ENCODE measurements at regions not wholly inside any gene's neighbourhood (a gene's known extent, or its start where the extent isn't known, plus 50 kb on each side); places are given as distances from the start of the nearest gene placed in this dataset.

GRCh38 chr1:239795304-239795703 lies 296.4 kb upstream of the FMN2 start:
- DNase-seq (ENCODE audit: low spot score): no peak

DNA sequence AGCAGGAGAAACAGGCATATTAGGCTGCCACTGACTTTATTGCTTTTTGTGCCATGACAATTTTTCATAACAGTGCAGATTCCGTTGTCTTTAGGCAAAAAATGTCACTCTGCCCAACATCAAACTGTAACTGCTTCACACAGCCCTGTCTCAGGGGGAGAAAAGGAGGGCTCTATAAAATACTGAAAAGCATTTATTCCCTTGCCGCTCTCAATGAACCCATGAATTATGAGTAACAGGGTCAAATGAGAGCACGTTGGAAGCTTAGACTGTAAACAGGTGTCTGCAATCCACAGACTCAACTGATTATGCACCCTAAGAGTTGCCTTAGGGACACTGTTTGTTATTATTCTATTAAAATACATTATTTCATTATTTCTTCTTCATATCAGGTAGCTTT lies 292.1 kb upstream of the FMN2 start:
- no peak for DNase-seq (ENCODE audit: low spot score)

DNA sequence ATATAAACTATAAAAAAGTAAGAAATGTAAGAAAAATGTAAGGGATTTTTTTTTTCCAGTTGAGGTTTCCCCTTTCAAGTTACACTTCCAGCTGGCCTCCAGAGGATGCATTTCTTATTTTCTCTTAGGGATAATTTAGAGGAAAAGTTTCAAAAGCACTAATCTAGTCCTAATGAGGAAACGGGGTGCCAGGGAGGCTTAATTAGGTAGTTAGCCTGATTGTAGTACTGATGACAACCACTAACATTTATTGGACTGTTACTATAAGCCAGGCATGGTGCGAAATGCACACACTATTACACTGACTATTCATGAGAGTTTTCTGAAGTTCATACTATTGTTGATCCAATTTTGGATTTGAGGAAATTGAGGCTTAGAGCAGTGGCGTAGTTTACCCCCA lies 290.8 kb upstream of the FMN2 start:
- DNase-seq (ENCODE audit: low spot score): no peak

- no peak for DNase-seq (ENCODE audit: low spot score)
These were observed 289.4 kb upstream of the FMN2 start for GRCh38 chr1:239802275-239802674.

GRCh38 chr1:239803781-239804180 lies 287.9 kb upstream of the FMN2 start:
- DNase-seq (ENCODE audit: low spot score): no peak

DNA sequence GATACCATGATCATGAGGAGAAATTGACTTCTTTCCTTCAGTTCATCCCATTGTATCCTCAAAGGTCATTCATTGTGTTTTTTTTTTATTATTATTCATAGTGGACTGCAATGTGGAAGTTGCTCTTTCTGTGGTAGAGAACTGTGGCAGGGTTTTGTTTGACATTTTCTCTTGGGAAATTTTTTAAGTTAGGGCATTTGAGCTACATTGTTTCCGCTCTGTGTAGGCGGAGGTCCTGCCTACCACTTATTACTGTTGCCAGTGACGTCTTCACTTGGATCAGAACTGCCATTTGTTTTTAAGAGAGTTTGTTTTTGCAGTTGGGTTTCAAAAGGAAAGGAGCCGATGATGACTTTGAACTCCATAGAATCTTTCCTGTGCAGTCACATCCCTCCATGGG lies 287.4 kb upstream of the FMN2 start:
- no peak for DNase-seq (ENCODE audit: low spot score)

DNA sequence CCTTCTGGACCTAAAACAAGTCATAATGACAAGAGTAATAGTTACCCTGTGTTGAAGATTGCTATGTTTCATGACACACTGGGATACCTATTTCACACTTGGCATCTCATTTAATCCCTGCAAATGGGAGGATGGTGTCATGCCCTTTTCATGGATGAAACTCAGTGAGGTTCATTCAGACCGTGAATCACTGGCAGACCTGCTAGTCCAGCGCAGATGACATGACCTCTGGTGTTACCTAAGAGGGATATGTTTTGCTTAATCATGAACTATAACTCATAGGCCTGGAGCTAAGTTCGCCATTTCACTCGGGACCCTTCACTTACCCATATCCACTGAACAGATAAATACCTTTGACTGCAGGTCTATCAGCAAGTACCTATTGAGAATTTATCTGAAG lies 286.6 kb upstream of the FMN2 start:
- no peak for DNase-seq (ENCODE audit: low spot score)

DNA sequence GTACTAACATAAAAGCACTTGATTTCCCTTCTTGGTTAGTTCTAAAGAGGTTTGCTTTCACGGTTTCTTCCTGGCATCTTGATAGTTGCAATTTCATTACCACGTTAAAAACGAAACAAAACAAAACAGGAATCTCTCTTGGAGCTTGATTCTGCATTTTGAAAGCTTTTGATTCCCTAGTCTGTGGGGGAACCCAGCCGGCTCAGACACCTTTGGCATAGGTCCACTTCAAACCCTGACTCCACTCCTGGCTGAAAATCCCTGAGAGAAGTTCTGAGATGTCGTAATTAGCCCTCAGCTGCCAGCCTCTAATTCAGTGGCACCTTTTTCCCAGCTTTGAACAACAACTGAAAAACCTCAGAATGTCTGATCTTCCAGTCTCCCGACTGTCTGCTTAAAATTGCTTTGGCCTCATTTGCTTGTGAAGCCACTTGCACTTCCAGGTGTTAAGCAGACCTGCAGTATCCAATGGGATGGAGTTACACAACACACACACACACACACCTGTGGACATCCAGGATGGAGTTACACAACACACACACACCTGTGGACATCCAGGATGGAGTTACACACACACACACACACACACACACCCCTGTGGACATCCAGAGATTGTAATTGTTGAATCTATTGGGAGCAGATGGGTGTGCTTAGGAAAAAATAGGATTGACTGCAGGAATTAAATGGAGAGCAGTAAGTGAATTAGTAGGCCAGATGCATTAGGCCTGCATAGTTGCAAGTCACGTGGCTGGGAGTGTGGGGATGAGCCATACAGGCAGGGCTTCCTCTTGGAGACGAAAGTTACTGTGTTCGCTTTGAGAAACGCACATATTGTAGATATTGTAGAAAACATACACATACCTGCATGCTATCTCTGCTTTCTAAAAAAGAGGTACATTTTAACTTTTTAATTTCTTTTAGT lies 285.6 kb upstream of the FMN2 start:
- DNase-seq (ENCODE audit: low spot score): no peak

DNA sequence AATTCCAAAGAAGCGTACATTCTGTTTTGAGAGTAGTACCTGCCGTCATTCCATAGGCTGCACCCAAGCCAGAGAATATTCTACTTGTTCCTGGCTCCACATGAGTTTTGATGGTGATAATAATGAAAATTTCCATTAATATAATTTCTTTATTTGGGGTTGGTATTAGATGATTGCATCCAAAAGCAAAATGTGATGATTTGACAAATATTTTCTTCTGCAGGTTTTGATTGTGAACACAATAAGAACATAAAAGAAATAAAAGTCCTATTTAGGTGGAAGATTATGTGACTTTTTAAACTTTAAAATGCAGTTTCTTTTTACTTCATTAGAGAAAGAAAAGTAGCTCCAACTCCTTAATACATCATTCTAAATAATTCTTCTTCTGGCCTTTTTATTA lies 284.8 kb upstream of the FMN2 start:
- DNase-seq (ENCODE audit: low spot score): no peak

GRCh38 chr1:239807361-239807760 lies 284.3 kb upstream of the FMN2 start:
- DNase-seq (ENCODE audit: low spot score): no peak

- DNase-seq (ENCODE audit: low spot score): no peak
These were observed 281.6 kb upstream of the FMN2 start for GRCh38 chr1:239810061-239810481.

DNA sequence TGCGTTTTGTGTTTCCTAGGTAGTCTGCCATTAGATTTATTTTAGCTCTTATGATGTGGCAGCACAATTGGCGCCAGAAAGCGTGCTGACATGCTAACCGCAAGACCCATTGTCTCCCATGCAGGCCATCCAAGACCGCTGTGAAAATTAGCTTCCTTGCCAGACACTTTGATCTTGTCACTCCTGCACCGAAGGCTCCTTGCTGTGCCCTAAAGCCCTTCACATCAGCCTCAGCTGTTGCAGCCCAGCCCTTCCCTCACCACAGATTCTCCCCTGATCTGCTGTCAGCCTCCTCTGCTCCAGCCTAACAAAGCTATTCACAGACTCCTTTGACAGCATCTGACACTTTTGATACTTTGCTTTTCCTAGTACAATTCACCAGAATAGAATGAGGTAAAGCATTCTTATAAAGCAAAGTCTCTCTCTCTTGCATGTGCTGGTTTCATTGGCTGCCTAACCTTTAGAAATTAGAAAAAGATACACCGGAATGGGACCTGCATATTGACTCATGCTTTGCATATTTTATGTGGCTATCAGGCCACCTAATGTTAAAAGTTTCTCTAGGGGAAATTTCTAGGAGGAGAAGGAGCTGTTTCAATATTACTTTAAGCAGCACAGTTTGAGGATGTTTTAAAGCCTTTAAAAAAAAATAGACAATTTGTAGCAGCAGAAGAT lies 280.3 kb upstream of the FMN2 start:
- DNase-seq (ENCODE audit: low spot score): no peak

- DNase-seq (ENCODE audit: low spot score): no peak
These were observed 279.1 kb upstream of the FMN2 start for GRCh38 chr1:239812580-239812979.

- no peak for DNase-seq (ENCODE audit: low spot score)
These were observed 277.3 kb upstream of the FMN2 start for GRCh38 chr1:239814306-239814881.

- no peak for DNase-seq (ENCODE audit: low spot score)
These were observed 276.6 kb upstream of the FMN2 start for GRCh38 chr1:239815074-239815473.

DNA sequence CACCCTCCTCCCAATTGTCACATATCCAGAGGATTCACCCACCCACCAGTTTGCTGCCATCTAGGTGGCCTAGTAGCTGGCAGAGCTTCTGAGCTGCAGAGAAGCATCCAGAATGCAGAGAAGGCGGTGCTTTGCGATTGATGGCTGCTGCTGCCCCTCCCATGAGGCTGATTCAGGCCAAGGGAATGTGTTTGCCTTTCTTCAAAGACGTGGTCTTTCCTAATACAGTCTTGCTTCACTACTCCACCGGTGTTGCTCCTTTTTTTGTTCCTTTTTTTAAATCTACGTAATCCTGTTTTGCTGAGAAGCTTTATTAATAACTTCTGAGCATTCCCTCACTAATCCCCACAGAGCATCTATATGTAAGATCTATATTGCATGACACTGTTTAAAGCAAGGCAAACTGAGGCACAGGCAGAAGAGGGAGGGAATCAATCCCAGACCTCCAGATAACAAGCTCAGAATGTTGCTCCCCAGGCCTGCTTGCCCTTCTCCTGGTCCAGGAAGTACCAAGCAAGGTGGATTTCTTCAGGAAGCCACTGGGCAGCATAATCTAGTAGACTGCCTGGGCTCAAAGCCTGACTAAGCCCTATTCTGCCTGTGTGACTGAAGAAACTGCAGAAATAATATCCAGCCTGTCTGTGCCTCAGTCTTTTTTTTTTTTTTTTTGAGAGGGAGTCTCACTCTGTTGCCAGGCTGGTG lies 275.5 kb upstream of the FMN2 start:
- peak; percentile 35 for DNase-seq (ENCODE audit: low spot score)

DNA sequence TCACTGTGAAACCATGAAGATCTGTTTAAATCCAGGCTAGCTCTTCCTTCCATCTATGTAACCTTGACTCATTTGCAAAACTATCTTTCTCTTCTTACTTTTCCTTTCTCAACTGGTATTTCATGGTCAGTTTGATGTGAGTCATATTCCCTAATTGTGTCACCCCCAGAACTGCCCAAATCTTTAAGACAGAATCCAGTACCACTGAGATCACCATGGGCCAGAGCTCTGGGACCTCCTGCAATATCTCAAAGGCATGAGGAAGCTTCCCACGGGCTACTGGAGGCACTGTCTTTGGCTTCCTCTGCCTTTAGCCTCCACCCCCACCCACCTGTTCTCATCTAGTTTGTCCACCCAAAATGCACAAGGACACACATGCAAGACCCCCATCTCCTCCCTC lies 274.4 kb upstream of the FMN2 start:
- DNase-seq (ENCODE audit: low spot score): no peak

DNA sequence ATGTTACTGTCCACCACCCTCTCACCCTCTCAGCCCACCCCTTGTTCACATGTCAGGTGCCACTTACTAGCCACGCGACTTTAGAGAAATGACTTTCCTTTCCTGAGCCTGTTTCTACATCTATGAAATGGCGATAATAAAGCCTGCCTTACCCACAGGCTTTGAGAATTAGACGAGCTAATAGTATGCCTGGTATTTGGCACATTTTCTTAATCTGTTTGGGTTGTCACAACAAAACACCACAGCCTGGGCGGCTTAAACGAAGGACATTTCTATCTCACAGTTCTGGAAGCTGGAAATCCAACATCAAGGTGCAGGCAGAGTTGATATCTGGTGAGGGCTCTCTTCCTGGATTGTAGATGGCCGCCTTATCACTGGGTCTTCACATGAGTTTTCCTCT lies 273.9 kb upstream of the FMN2 start:
- DNase-seq (ENCODE audit: low spot score): no peak

- DNase-seq (ENCODE audit: low spot score): peak; percentile 9
These were observed 272.6 kb upstream of the FMN2 start for GRCh38 chr1:239819096-239819495.

- no peak for DNase-seq (ENCODE audit: low spot score)
These were observed 271.9 kb upstream of the FMN2 start for GRCh38 chr1:239819756-239820250.

- no peak for DNase-seq (ENCODE audit: low spot score)
These were observed 267.8 kb upstream of the FMN2 start for GRCh38 chr1:239823852-239824251.

GRCh38 chr1:239826211-239826610 lies 265.5 kb upstream of the FMN2 start:
- DNase-seq (ENCODE audit: low spot score): no peak

Measured in HuH-7 (cell line).